H9 (cell line): ENCODE measurements at regions not wholly inside any gene's neighbourhood (a gene's known extent, or its start where the extent isn't known, plus 50 kb on each side); places are given as distances from the start of the nearest gene placed in this dataset.

Experiments
- DNase-seq: peaks from one replicate; pipeline ENCODE4 v3.0.0-alpha.2; 2017
- H2AFZ ChIP-seq: one replicate; pipeline ENCODE4 v1.6.1; 2013; ENCODE audit warnings: mild to moderate bottlenecking, low read length, control low read depth, moderate library complexity
- H2AK5ac ChIP-seq: 2 replicates; pipeline ENCODE4 v1.6.1; 2013; ENCODE audit warnings: low read length, control low read depth, mixed read lengths; ENCODE audit not compliant: insufficient read length
- H2BK120ac ChIP-seq: one replicate; pipeline ENCODE4 v1.6.1; 2013; ENCODE audit warnings: low read depth, mild to moderate bottlenecking, low read length, control low read depth, inconsistent platforms; ENCODE audit not compliant: poor library complexity, severe bottlenecking
- H2BK12ac ChIP-seq: 2 replicates; pipeline ENCODE4 v1.6.1; 2013; ENCODE audit warnings: low read length, control low read depth, mixed read lengths, low read depth; ENCODE audit not compliant: insufficient read length
- H2BK15ac ChIP-seq: 2 replicates; pipeline ENCODE4 v1.6.1; 2013; ENCODE audit warnings: low read depth, low read length, control low read depth
- H2BK20ac ChIP-seq: one replicate; pipeline ENCODE4 v1.6.1; 2013; ENCODE audit warnings: low read depth, mild to moderate bottlenecking, low read length, control low read depth, inconsistent platforms; ENCODE audit not compliant: poor library complexity, severe bottlenecking
- H2BK5ac ChIP-seq: 2 replicates; pipeline ENCODE4 v1.6.1; 2013; ENCODE audit warnings: low read length, control low read depth, mixed read lengths; ENCODE audit not compliant: insufficient read length
- H3K14ac ChIP-seq: 2 replicates; pipeline ENCODE4 v1.6.1; 2013; ENCODE audit warnings: low read length, control low read depth; ENCODE audit not compliant: insufficient read depth
- H3K18ac ChIP-seq: 2 replicates; pipeline ENCODE4 v1.6.1; 2013; ENCODE audit warnings: low read depth, mild to moderate bottlenecking, mixed read lengths, low read length, control low read depth; ENCODE audit not compliant: insufficient read length
- H3K23ac ChIP-seq: 2 replicates; pipeline ENCODE4 v1.6.1; 2013; ENCODE audit warnings: low read length, control low read depth, mixed read lengths, low read depth; ENCODE audit not compliant: insufficient read length
- H3K23me2 ChIP-seq: 2 replicates; pipeline ENCODE4 v1.6.1; 2013; ENCODE audit warnings: low read depth, mild to moderate bottlenecking, mixed read lengths, low read length, control low read depth; ENCODE audit not compliant: insufficient read length, poor library complexity, severe bottlenecking
- H3K27ac ChIP-seq: 2 replicates; pipeline ENCODE4 v1.5.1; 2013; ENCODE audit warnings: low read length, control low read depth, mixed read lengths, low read depth; ENCODE audit not compliant: insufficient read length
- H3K27me3 ChIP-seq: 2 replicates; pipeline ENCODE4 v1.6.1; 2013; ENCODE audit warnings: low read length, control low read depth, inconsistent platforms; ENCODE audit not compliant: insufficient read depth
- H3K4ac ChIP-seq: 2 replicates; pipeline ENCODE4 v1.6.1; 2013; ENCODE audit warnings: low read depth, mild to moderate bottlenecking, control low read depth, inconsistent platforms, low read length, moderate library complexity
- H3K4me1 ChIP-seq: 2 replicates; pipeline ENCODE4 v1.6.1; 2013; ENCODE audit warnings: low read length, control low read depth, inconsistent platforms; ENCODE audit not compliant: insufficient read depth
- H3K4me2 ChIP-seq: 2 replicates; pipeline ENCODE4 v1.6.1; 2013; ENCODE audit warnings: low read length, control low read depth, mixed read lengths; ENCODE audit not compliant: insufficient read length, insufficient read depth
- H3K56ac ChIP-seq: 2 replicates; pipeline ENCODE4 v1.6.1; 2013; ENCODE audit warnings: low read depth, mild to moderate bottlenecking, mixed read lengths, low read length, control low read depth; ENCODE audit not compliant: insufficient read length
- H3K79me1 ChIP-seq: 2 replicates; pipeline ENCODE4 v1.6.1; 2013; ENCODE audit warnings: low read depth, mild to moderate bottlenecking, moderate library complexity, low read length, control low read depth, inconsistent platforms; ENCODE audit not compliant: insufficient read depth, poor library complexity, severe bottlenecking
- H3K79me2 ChIP-seq: 2 replicates; pipeline ENCODE4 v1.6.1; 2013; ENCODE audit warnings: low read length, control low read depth, inconsistent platforms; ENCODE audit not compliant: insufficient read depth
- H3K9ac ChIP-seq: 2 replicates; pipeline ENCODE4 v1.6.1; 2013; ENCODE audit warnings: low read length, control low read depth, mixed read lengths; ENCODE audit not compliant: insufficient read length; ENCODE audit errors: extremely low read depth
- H3K9me3 ChIP-seq: one replicate; pipeline ENCODE4 v1.6.1; 2013; ENCODE audit warnings: low read depth, low read length, inconsistent platforms; ENCODE audit not compliant: control insufficient read depth
- H3T11ph ChIP-seq: one replicate; pipeline ENCODE4 v1.6.1; 2013; ENCODE audit warnings: mild to moderate bottlenecking, low read length, control low read depth, inconsistent platforms
- H4K20me1 ChIP-seq: one replicate; pipeline ENCODE4 v1.6.1; 2013; ENCODE audit not compliant: control insufficient read depth, insufficient read length, insufficient read depth
- H4K5ac ChIP-seq: 2 replicates; pipeline ENCODE4 v1.6.1; 2013; ENCODE audit warnings: low read depth, mild to moderate bottlenecking, mixed read lengths, low read length, control low read depth; ENCODE audit not compliant: insufficient read length
- H4K8ac ChIP-seq: replicated peaks from 2 replicates; pipeline ENCODE4 v1.6.1; 2013; ENCODE audit warnings: low read length, control low read depth, mixed read lengths, low read depth; ENCODE audit not compliant: insufficient read length
- H4K91ac ChIP-seq: 2 replicates; pipeline ENCODE4 v1.6.1; 2013; ENCODE audit warnings: low read depth, mild to moderate bottlenecking, moderate library complexity, mixed read lengths, low read length, control low read depth; ENCODE audit not compliant: insufficient read length
- H3K27ac Mint-ChIP-seq, 3 experiments: 2 replicates in 2 of 3; 3 replicates in 1 of 3; pipeline ENCODE4 v1.8.0; 2020 to 2021; ENCODE audit warnings: mixed read lengths in 3 of 3, mild to moderate bottlenecking in 1 of 3, moderate library complexity in 1 of 3
- H3K27me3 Mint-ChIP-seq: 2 replicates; pipeline ENCODE4 v1.8.0; 2021; ENCODE audit warnings: low read depth, mild to moderate bottlenecking, moderate library complexity, mixed read lengths
- H3K36me3 Mint-ChIP-seq, 3 experiments: 2 replicates in 2 of 3; 3 replicates in 1 of 3; pipeline ENCODE4 v1.8.0; 2020 to 2021; ENCODE audit warnings: low read depth in 3 of 3, mixed read lengths in 3 of 3; ENCODE audit not compliant: insufficient read depth in 1 of 3
- H3K4me1 Mint-ChIP-seq, 2 experiments: 2 replicates each; pipeline ENCODE4 v1.8.0; 2020; ENCODE audit warnings: mixed read lengths in 2 of 2
- H3K4me3 Mint-ChIP-seq, 2 experiments: 2 replicates in 1 of 2; 3 replicates in 1 of 2; pipeline ENCODE4 v1.8.0; 2020 to 2021; ENCODE audit warnings: mild to moderate bottlenecking in 2 of 2, mixed read lengths in 2 of 2, moderate library complexity in 1 of 2
- H3K9me3 Mint-ChIP-seq, 2 experiments: 2 replicates in 1 of 2; 3 replicates in 1 of 2; pipeline ENCODE4 v1.8.0; 2020; ENCODE audit warnings: mild to moderate bottlenecking in 2 of 2, mixed read lengths in 2 of 2, moderate library complexity in 1 of 2
- WGBS: extraction: QIAGEN DNeasy Blood & Tissue Kit; methylation state at CpG from one replicate; pipeline ENCODE4 v1.1.7; 2013; ENCODE audit warnings: missing lambda C conversion rate, low lambda C conversion rate, mixed read lengths; ENCODE audit not compliant: insufficient read length; ENCODE audit errors: extremely low coverage; 5-methylcytosine and 5-hydroxymethylcytosine counted together
- TF ChIP-seq, protein P1 (sequence below): fragments of 200-600 bp; sonication (generic); conservative IDR thresholded peaks from 3 replicates; pipeline ENCODE4 v1.8.0; 2021; ENCODE audit warnings: antibody characterized with exemption, mild to moderate bottlenecking

- TF ChIP-seq, protein P1, sequence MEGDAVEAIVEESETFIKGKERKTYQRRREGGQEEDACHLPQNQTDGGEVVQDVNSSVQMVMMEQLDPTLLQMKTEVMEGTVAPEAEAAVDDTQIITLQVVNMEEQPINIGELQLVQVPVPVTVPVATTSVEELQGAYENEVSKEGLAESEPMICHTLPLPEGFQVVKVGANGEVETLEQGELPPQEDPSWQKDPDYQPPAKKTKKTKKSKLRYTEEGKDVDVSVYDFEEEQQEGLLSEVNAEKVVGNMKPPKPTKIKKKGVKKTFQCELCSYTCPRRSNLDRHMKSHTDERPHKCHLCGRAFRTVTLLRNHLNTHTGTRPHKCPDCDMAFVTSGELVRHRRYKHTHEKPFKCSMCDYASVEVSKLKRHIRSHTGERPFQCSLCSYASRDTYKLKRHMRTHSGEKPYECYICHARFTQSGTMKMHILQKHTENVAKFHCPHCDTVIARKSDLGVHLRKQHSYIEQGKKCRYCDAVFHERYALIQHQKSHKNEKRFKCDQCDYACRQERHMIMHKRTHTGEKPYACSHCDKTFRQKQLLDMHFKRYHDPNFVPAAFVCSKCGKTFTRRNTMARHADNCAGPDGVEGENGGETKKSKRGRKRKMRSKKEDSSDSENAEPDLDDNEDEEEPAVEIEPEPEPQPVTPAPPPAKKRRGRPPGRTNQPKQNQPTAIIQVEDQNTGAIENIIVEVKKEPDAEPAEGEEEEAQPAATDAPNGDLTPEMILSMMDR, result no peak
These were observed 64.3 kb upstream of the RNU6ATAC start for GRCh38 chr9:134228649-134229048.

More at GRCh38 chr9:134228649-134229048, 64.3 kb upstream of the RNU6ATAC start:
- no peaks in the 10 kb centered on the region for H4K20me1 ChIP-seq
- H2AK5ac ChIP-seq, result no peak overlapping the region
- no peaks in the 10 kb centered on the region for H3K4me1 ChIP-seq
- no peak overlapping the region for H3T11ph ChIP-seq
- no peak overlapping the region for H3K23ac ChIP-seq
- H3K4me2 ChIP-seq, result no peak overlapping the region
- no peaks in the 10 kb centered on the region for H3K23me2 ChIP-seq
- no peak overlapping the region for H4K8ac ChIP-seq
- no peaks in the 10 kb centered on the region for H3K79me2 ChIP-seq
- no peak overlapping the region for H2AFZ ChIP-seq
- no peaks in the 10 kb centered on the region for H3K9me3 ChIP-seq
- H3K4me3 Mint-ChIP-seq, result no peak overlapping the region
- no CpG with 5 or more reads among the region's 8 CpGs for WGBS
- no peak overlapping the region for H3K56ac ChIP-seq
- no peak overlapping the region for H3K27ac Mint-ChIP-seq
- no peak overlapping the region for H2BK20ac ChIP-seq
- H3K27me3 Mint-ChIP-seq, result no peaks in the 10 kb centered on the region; the same call in 1 of the 2 replicates
- no peak overlapping the region for H2BK120ac ChIP-seq
- H3K27ac ChIP-seq, result no peak overlapping the region
- no peak overlapping the region for H3K14ac ChIP-seq
- no peak overlapping the region for H2BK15ac ChIP-seq
- H4K91ac ChIP-seq, result no peak overlapping the region
- no peaks in the 10 kb centered on the region for H3K27me3 ChIP-seq
- no peak for DNase-seq
- H3K79me1 ChIP-seq, result no peaks in the 10 kb centered on the region
- no peaks in the 10 kb centered on the region for H3K9me3 Mint-ChIP-seq
- H3K36me3 Mint-ChIP-seq, result peaks cover 0 to 2% (median 0%) of the 10 kb centered on the region in 3 experiments; a peak in 1 of 7 replicates
- H3K9ac ChIP-seq, result no peak overlapping the region
- H3K4me1 Mint-ChIP-seq, result peaks cover under 1 to 12% of the 10 kb centered on the region in 2 experiments; a peak in 3 of 4 replicates
- H3K4ac ChIP-seq, result no peak overlapping the region
- no peak overlapping the region for H2BK5ac ChIP-seq
- H4K5ac ChIP-seq, result no peak overlapping the region
- H3K18ac ChIP-seq, result no peak overlapping the region
- no peak overlapping the region for H2BK12ac ChIP-seq
